ENCODE measurements at regions not wholly inside any gene's neighbourhood (a gene's known extent, or its start where the extent isn't known, plus 50 kb on each side); places are given as distances from the start of the nearest gene placed in this dataset.

- DNase-seq (ENCODE audit: low read depth) = peak; percentile 91
- no peak overlapping the region for H3K4me3 ChIP-seq (ENCODE audit: low read depth, low read length)
- no peak for TF ChIP-seq CTCF (IDR thresholded peaks at IDR 0.05; ENCODE audit: control insufficient read depth, extremely low read depth, insufficient read depth)
These were observed 280.7 kb upstream of the ZNF608 start for GRCh38 chr5:125026867-125027731.

GRCh38 chr5:125032286-125032685, 285.8 kb upstream of the ZNF608 start:
- no peak for DNase-seq (ENCODE audit: low read depth)
- H3K4me3 ChIP-seq (ENCODE audit: low read depth, low read length) = no peak overlapping the region
- TF ChIP-seq CTCF (IDR thresholded peaks at IDR 0.05; ENCODE audit: control insufficient read depth, extremely low read depth, insufficient read depth) = no peak

- no peak for TF ChIP-seq CTCF (IDR thresholded peaks at IDR 0.05; ENCODE audit: control insufficient read depth, extremely low read depth, insufficient read depth)
- DNase-seq (ENCODE audit: low read depth) = no peak
- H3K4me3 ChIP-seq (ENCODE audit: low read depth, low read length) = no peak overlapping the region
These were observed 287.2 kb upstream of the ZNF608 start for GRCh38 chr5:125033602-125034001.

- no peak for DNase-seq (ENCODE audit: low read depth)
- TF ChIP-seq CTCF (IDR thresholded peaks at IDR 0.05; ENCODE audit: control insufficient read depth, extremely low read depth, insufficient read depth) = no peak
- H3K4me3 ChIP-seq (ENCODE audit: low read depth, low read length) = no peak overlapping the region
These were observed 287.9 kb upstream of the ZNF608 start for GRCh38 chr5:125034331-125034730.

GRCh38 chr5:125036494-125036893, 290.1 kb upstream of the ZNF608 start:
- H3K4me3 ChIP-seq (ENCODE audit: low read depth, low read length) = no peak overlapping the region
- TF ChIP-seq CTCF (IDR thresholded peaks at IDR 0.05; ENCODE audit: control insufficient read depth, extremely low read depth, insufficient read depth) = no peak

GRCh38 chr5:125037020-125037419, 290.6 kb upstream of the ZNF608 start:
- TF ChIP-seq CTCF (IDR thresholded peaks at IDR 0.05; ENCODE audit: control insufficient read depth, extremely low read depth, insufficient read depth) = no peak
- no peak overlapping the region for H3K4me3 ChIP-seq (ENCODE audit: low read depth, low read length)
- DNase-seq (ENCODE audit: low read depth) = no peak

More at GRCh38 chr5:125036494-125036893, 290.1 kb upstream of the ZNF608 start:
- DNase-seq (ENCODE audit: low read depth) = no peak

GRCh38 chr5:125037530-125037929, 291.1 kb upstream of the ZNF608 start:
- no peak for DNase-seq (ENCODE audit: low read depth)
- no peak overlapping the region for H3K4me3 ChIP-seq (ENCODE audit: low read depth, low read length)
- no peak for TF ChIP-seq CTCF (IDR thresholded peaks at IDR 0.05; ENCODE audit: control insufficient read depth, extremely low read depth, insufficient read depth)

Measured in LNCaP clone FGC (cell line).